Right cardiac atrium (tissue), 5 donors: ENCODE measurements at regions not wholly inside any gene's neighbourhood (a gene's known extent, or its start where the extent isn't known, plus 50 kb on each side); places are given as distances from the start of the nearest gene placed in this dataset.

Experiments used
- ATAC-seq, 2 donors: fragments of 200-7000 bp; cut with Tn5 transposase; one replicate each; pipeline versions ENCODE4 v1.8.0 to v1.9.1; 2020; ENCODE audit warnings: moderate library complexity in 2 of 2, mild to moderate bottlenecking in 1 of 2
- DNase-seq, 3 donors: peaks; one replicate each; pipeline ENCODE4 v3.0.0-alpha.2; 2020
- H3K27ac ChIP-seq: one replicate; pipeline ENCODE4 v1.5.1; 2013; ENCODE audit warnings: mild to moderate bottlenecking, low read length, control low read depth, moderate library complexity
- H3K27me3 ChIP-seq: one replicate; pipeline ENCODE4 v1.6.1; 2013; ENCODE audit not compliant: control insufficient read depth, insufficient read depth
- H3K4me1 ChIP-seq: one replicate; pipeline ENCODE4 v1.6.1; 2013; ENCODE audit warnings: low read length; ENCODE audit not compliant: control insufficient read depth, insufficient read depth
- H3K4me3 ChIP-seq: one replicate; pipeline ENCODE4 v1.5.1; 2013; ENCODE audit warnings: low read length, control low read depth
- H3K9me3 ChIP-seq: one replicate; pipeline ENCODE4 v1.6.1; 2013; ENCODE audit warnings: low read length; ENCODE audit not compliant: control insufficient read depth
- WGBS: extraction: QIAGEN DNeasy Blood & Tissue Kit; methylation state at CpG from one replicate; pipeline ENCODE4 v1.1.7; 2013; 5-methylcytosine and 5-hydroxymethylcytosine counted together
- intact Hi-C, 4 donors: fragments of 100-400 bp; cut with DNase I; formaldehyde crosslinking; loops; one replicate each; pipeline versions ENCODE4 v1.11.0 to v1.14.0; 2022 to 2023
- donor health status: healthy with polysubstance abuse.
- donor health status: DM: no; HTN: yes; CAD: no.
- donor health status: DM: no; HTN: no; CAD: no.
- donor health status: DM: no; HTN: yes; CAD: no; lungs with severe emphysema.
- donor health status: DM: yes; HTN: yes; CAD: no.

- 65% methylated on average over 5 of the region's 5 CpGs for WGBS
- intact Hi-C loops = no loop called here
These were observed 192.4 kb downstream of the BAMBI start for GRCh38 chr10:28869606-28870201.

GRCh38 chr10:28871665-28872064, 194.3 kb downstream of the BAMBI start:
- H3K27me3 ChIP-seq = no peaks in the 10 kb centered on the region
- peaks cover 1% of the 10 kb centered on the region for H3K4me1 ChIP-seq
- 77% methylated on average over 4 of the region's 4 CpGs for WGBS
- no peak for DNase-seq
- H3K9me3 ChIP-seq = no peaks in the 10 kb centered on the region
- ATAC-seq = no peak
- no peak overlapping the region for H3K27ac ChIP-seq
- intact Hi-C loops = no loop called here
- H3K4me3 ChIP-seq = no peak overlapping the region

More at GRCh38 chr10:28869606-28870201, 192.4 kb downstream of the BAMBI start:
- Histone ChIP-seq H3K4me3 (no peak overlapping the region), H3K9me3 (no peaks in the 10 kb centered on the region), H3K4me1 (peaks cover 1% of the 10 kb centered on the region), H3K27ac (no peak overlapping the region), H3K27me3 (no peaks in the 10 kb centered on the region)
- ATAC-seq (no peak), DNase-seq (no peak)

DNA sequence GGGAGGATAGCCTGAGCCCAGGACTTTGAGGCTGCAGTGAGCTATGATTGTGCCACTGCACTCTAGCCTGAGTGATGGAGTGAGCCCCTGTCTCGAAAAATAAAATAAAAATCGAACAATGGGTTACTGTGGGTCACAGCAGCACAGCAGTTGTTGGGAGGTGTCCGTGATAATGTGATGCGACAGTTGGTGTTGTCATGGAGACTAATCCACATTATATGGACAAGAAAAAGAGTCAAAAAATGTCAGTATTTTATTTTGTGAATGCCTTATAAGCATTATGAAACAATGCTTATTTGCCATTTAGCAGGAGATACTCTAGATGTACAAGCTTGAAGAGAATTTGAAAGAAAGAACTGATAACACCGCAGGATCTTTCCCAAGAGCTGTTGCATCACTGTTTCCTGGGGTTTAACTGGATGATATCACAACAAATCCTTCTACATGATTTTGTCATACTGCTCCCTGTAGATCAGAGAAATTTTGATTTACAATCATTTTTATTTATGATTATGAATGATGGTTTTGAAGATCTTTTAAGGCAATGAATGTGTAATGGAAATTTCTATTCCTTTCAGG, 195.4 kb downstream of the BAMBI start:
- no peak overlapping the region for H3K4me3 ChIP-seq
- intact Hi-C loops = no loop called here
- no peaks in the 10 kb centered on the region for H3K9me3 ChIP-seq
- no peaks in the 10 kb centered on the region for H3K27me3 ChIP-seq
- no peak for DNase-seq
- ATAC-seq = no peak
- 81% methylated on average over 5 of the region's 5 CpGs for WGBS
- peaks cover 1% of the 10 kb centered on the region for H3K4me1 ChIP-seq
- H3K27ac ChIP-seq = no peak overlapping the region

GRCh38 chr10:28873540-28873939, 196.2 kb downstream of the BAMBI start:
- Histone ChIP-seq H3K4me1 (peaks cover 1% of the 10 kb centered on the region), H3K27ac (no peak overlapping the region), H3K27me3 (no peaks in the 10 kb centered on the region), H3K9me3 (no peaks in the 10 kb centered on the region), H3K4me3 (no peak overlapping the region)
- whole genome bisulfite sequencing = 94% methylated on average over 4 of the region's 4 CpGs
- ATAC-seq = peak in 1 of 2 donors; percentile 45
- intact Hi-C loops = no loop called here
- DNase-seq = no peak

GRCh38 chr10:28874210-28874609, 196.9 kb downstream of the BAMBI start:
- ATAC-seq (no peak), DNase-seq (no peak)
- H3K27me3 ChIP-seq = no peaks in the 10 kb centered on the region
- peaks cover 1% of the 10 kb centered on the region for H3K4me1 ChIP-seq
- H3K27ac ChIP-seq = no peak overlapping the region
- intact Hi-C loops = no loop called here
- no peak overlapping the region for H3K4me3 ChIP-seq
- H3K9me3 ChIP-seq = no peaks in the 10 kb centered on the region
- WGBS = 95% methylated on average over 1 of the region's 1 CpG

DNA sequence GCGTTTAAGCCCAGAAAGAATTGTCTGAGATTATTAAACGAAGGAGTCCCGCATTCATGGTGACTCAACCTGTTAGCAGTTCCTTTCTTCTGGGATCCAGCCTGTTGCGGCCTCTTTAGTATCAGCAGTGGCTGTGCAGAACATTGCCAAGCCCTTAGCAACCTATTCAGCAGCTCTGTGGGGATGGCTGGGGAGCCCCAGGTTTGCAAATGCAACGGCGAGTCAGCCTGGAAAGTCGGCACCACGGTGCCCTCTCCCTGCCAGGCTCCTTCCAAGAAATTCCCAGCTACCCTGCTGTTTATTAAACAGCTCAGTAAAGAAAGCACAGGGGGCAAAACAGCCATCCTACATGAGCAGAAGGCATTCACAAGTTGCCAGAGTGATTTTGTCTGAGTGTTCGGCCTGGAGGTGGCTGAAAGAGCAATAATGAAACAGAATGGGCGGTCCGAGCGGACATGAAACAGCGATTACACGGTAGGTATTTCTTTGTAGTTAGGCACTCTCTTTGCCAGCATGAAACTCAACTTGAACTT, 198.3 kb downstream of the BAMBI start:
- ATAC-seq (no peak), DNase-seq (no peak)
- H3K4me1 ChIP-seq = peaks cover 1% of the 10 kb centered on the region
- no peak overlapping the region for H3K4me3 ChIP-seq
- intact Hi-C loops = no loop called here
- WGBS = 72% methylated on average over 14 of the region's 14 CpGs
- H3K27me3 ChIP-seq = no peaks in the 10 kb centered on the region
- no peak overlapping the region for H3K27ac ChIP-seq
- H3K9me3 ChIP-seq = no peaks in the 10 kb centered on the region

DNA sequence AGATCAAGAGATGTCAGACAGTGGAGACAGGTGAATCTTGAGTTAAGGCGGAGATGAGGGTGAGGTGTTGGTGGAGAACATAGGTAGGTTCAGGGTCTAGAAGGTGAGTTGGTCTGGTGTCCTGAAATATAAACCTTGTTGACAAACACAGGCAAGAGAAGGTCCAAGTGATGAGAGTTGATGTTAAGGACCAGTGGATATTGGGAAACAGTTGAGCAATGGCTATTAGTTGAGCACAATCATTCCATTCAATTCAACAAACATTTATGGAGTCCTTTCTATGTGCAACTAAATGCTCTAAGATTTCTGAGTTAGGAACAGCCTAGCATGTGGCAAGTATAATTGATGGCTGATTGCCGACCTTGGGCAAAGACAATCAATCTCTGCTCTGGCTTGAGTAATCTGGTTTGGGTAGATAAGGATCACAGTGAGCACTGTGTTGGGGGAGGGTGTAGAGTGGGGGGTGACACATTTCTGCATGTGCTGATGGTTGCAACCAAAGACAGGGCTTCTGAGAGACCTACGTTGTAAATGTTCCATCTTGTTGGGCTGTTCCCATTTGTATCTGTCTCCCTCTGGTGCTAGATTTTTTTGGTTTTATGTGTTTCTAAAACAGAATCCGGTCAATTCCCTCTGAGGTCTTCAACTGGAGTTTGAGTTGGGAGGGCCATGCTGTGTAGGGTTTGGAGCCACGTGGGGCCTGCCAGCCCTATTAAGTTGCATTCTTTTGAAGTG, 201.1 kb downstream of the BAMBI start:
- ATAC-seq (peak in 1 of 2 donors; percentile 20), DNase-seq (no peak)
- 69% methylated on average over 5 of the region's 5 CpGs for WGBS
- H3K9me3 ChIP-seq = no peaks in the 10 kb centered on the region
- H3K27ac ChIP-seq = no peak overlapping the region
- H3K4me1 ChIP-seq = no peaks in the 10 kb centered on the region
- H3K27me3 ChIP-seq = no peaks in the 10 kb centered on the region
- no peak overlapping the region for H3K4me3 ChIP-seq
- intact Hi-C loops = no loop called here

DNA sequence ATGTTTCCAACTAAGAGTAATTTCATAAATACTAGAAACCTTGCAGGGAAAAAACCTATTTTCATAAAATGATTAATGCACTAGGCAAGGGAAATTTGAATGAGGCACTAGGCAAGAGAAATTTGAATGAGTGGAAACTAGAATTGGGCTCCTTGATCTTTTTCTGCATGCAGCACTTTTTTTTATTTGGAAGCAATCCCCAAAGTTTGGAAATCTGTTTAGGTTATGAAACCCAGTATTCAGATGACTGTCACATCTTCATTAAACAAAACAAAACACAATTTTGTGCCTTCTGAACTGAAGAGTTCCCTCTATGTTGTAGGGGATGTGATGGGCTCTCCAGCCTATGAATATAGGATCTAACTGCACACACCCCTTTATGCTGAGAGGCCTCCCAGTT, 201.9 kb downstream of the BAMBI start:
- H3K9me3 ChIP-seq = no peaks in the 10 kb centered on the region
- no peak overlapping the region for H3K27ac ChIP-seq

GRCh38 chr10:28879875-28880682, 202.8 kb downstream of the BAMBI start:
- ATAC-seq (peak; percentile 82 to 87), DNase-seq (peak; percentile 21 to 78 (median 74))
- 21% methylated on average over 16 of the region's 16 CpGs for WGBS

More for the DNA sequence above, 201.9 kb downstream of the BAMBI start:
- DNase-seq (no peak), ATAC-seq (peak in 1 of 2 donors; percentile 24)
- H3K4me3 ChIP-seq = no peak overlapping the region
- H3K4me1 ChIP-seq = no peaks in the 10 kb centered on the region
- intact Hi-C loops = no loop called here
- H3K27me3 ChIP-seq = no peaks in the 10 kb centered on the region

DNA sequence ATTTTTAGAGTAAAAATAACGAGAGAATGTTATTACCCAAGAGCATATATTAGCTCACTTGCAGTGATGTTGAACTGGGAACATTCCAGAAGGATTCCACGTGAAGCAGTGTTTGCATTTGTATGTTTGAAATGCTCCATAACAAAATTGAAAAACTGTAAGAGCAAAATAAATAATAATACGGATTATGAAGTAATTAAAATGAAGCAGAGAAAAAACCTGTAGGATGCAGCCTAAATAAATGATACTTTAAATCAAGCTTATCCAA, 203.3 kb downstream of the BAMBI start:
- ATAC-seq (no peak), DNase-seq (no peak)
- Histone ChIP-seq H3K27me3 (no peaks in the 10 kb centered on the region), H3K4me1 (no peaks in the 10 kb centered on the region), H3K9me3 (no peaks in the 10 kb centered on the region), H3K4me3 (no peak overlapping the region), H3K27ac (no peak overlapping the region)
- 61% methylated on average over 3 of the region's 3 CpGs for WGBS
- intact Hi-C loops = loop anchor here in 2 of 4 donors (5.0 to 10.0 kb wide), 2 partner anchors 73 to 86 kb away; no protein-coding TSS in a partner anchor

More at GRCh38 chr10:28879875-28880682, 202.8 kb downstream of the BAMBI start:
- Histone ChIP-seq H3K4me1 (no peaks in the 10 kb centered on the region), H3K27me3 (no peaks in the 10 kb centered on the region), H3K4me3 (peak overlapping the region; percentile 7), H3K9me3 (no peaks in the 10 kb centered on the region), H3K27ac (peak overlapping the region; percentile 88)
- intact Hi-C loops = loop anchor here in 2 of 4 donors (5.0 to 10.0 kb wide), 2 partner anchors 73 to 85 kb away; no protein-coding TSS in a partner anchor
